GM19035 (cell line): ENCODE measurements at regions not wholly inside any gene's neighbourhood (a gene's known extent, or its start where the extent isn't known, plus 50 kb on each side); places are given as distances from the start of the nearest gene placed in this dataset.

ENCODE experiments used
- ATAC-seq: cut with Tn5 transposase; IDR thresholded peaks from one replicate; pipeline ENCODE4 v1.9.1; 2021; ENCODE audit not compliant: unreplicated experiment

DNA sequence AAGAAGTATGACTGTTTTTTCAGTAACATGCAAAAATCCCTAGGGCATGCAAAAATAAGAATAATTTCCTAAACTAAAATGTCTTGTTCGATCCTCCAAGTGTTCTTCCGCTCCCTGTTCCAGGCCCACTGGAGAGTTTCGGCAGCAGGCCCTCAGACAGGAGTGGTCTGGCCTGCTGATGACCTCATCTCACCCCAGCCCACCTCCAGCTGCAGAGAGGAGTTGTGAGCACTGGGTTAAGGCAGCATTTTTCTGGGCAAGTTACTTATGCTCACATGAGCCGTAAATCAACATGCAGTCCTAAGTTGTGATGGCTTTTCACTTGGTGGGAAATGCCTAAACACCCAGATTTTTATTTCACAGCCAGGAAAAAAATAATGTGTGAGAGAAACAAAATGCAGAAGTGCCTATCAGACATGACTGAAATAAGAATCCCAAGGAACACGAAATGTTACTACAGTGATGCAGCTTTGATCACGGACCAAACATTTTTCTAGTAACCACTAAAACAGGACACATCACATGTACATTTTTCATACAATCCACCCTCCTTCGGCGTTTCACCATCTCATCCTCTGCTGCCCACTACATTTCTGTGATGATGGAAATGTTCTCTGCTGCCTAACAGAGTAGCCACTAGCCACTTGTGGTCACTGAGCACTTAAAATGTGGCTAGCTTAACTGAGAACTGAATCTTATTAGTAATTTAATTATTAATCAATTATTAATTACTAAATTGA, 153.3 kb upstream of the TBL1X start:
- ATAC-seq = no peak

DNA sequence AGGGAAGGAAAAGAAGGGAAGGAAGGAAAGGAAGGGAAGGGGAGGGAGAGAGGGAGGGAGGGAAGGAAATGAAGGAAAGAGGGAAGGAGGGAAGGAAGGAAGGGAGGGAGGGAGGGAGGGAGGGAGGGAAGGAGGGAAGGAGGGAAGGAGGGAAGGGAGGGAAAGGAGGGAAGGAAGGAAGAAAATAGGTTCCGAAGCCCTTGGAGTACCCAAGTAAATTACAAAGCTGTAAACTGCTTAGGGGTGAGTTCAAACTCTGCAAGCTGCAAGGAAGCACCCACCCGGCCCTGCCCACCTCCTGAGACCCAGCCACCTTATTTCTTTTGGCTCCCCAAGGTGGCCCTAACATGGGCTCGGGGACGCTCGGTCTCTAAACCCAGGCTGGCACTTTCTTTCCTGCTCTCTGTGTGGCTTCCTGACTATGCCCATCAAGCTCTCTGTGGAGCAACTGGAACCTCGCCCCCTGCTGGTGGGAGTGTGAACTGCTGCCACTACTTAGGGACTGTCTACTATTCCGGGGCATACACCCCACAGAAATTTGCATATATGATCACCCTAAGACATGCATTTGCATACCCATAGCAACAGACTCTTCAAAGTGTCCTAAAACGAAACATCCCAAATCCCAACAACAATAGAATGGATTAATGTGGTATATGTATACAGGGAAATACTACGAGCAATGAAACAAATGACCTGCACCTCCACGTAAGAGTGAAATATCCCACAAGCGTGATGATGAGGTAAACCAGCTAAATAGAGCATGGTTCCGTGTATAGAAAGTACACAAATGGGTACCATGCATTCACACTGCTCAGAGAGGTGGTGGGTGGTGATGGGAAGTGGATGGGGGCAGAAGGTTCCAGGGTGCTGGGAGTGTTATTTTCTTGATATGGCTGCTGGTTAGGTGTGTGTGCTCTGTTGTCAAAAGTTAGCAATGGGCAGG, 151.7 kb upstream of the TBL1X start:
- peak; percentile 78 for ATAC-seq

- no peak for ATAC-seq
These were observed 149.8 kb upstream of the TBL1X start for GRCh38 chrX:9315086-9315485.

- ATAC-seq = no peak
These were observed 148.8 kb upstream of the TBL1X start for GRCh38 chrX:9316096-9316495.

GRCh38 chrX:9317176-9317575, 147.7 kb upstream of the TBL1X start:
- no peak for ATAC-seq

GRCh38 chrX:9318213-9318612, 146.6 kb upstream of the TBL1X start:
- ATAC-seq = no peak

- no peak for ATAC-seq
These were observed 146.1 kb upstream of the TBL1X start for GRCh38 chrX:9318766-9319165.

GRCh38 chrX:9320940-9321339, 143.9 kb upstream of the TBL1X start:
- ATAC-seq = no peak

DNA sequence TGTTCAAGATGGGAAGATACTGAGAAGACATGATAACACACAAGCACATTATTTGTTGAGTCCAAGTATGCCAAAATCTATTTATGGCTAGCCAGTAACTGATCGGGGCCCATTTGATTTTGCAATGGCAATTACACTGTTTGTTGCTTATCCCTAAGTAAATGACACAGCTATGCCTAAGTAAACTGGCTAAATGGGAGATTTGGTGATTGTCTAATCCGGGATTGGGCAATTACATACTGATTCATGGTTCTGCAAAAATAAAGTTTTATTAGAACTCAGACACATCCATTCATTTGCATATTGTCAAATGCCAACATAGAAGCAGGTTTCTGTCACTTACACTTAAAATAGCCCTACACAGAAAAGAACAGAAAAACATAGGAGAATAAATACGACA, 140.2 kb upstream of the TBL1X start:
- ATAC-seq = no peak

DNA sequence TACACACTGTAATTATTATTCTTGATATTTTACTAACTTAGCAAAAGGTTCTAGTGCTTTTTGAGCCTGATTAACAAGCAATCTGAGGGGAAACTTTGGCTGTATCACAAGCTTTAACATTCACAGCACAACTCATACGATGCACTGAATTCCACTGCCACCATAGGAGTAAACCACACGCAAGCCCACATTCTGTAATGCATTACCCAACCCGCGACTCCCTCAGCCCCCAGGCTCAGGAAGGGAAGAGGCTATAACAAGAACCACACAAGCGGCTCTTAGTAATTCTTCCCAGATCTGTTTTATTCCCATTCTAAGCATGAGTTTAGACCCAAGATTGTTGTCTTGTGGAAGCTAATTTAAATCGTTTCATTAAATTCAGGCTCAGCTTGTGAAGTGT, 138.5 kb upstream of the TBL1X start:
- ATAC-seq = no peak

- ATAC-seq = no peak
These were observed 137.6 kb upstream of the TBL1X start for GRCh38 chrX:9327086-9327746.

- no peak for ATAC-seq
These were observed 137.1 kb upstream of the TBL1X start for GRCh38 chrX:9327747-9328145.

DNA sequence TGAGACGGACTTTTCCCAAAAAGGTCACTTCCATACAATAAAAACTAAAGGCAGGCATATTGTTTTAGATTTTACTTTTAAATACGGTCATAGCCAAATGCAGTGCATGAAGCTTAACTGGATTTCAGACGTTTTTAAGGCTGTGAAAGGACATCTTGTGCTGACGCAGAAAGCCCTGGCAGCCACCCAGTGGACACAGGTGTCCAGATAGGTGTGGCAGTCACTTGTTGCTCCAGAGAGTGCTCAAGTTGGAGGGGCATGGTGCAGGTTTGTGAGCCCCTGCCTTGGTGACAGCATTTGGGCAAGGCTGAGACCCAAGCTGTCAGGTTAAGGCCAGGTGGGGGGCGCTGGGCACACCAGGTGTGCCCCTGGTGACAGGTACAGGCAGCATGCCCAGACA, 135.8 kb upstream of the TBL1X start:
- ATAC-seq = no peak

DNA sequence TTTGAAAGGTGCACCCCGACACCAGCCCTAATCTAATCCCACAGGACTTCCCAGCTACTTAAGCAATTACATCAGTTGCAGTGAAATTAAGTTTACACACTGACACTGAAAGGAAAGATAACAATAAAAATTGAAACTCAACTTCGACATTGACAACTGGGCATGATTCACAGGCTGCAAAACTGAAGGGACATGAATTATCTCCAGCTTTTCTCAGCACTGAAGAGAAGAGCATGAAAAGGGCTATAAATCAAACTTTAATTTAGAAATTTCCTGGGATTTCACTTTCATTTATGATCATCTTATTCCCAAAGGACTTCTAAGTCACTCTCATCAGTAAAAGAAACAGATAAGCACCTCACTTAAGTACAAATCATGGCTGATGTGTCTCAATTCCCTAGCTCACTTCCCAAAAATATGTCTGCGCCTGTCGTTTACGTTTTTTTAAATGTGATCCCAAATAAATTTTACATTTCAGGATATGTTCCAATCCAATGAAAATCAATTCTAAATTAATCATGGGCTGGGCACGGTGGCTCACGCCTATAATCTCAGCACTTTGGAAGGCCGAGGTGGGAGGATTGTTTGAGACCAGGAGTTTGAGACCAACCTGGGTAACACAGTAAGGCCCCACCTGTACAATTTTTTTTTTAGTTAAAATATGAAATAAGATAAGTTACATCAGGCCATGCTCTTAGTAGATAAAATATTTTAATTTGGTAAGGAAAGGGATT, 134.4 kb upstream of the TBL1X start:
- ATAC-seq = no peak

DNA sequence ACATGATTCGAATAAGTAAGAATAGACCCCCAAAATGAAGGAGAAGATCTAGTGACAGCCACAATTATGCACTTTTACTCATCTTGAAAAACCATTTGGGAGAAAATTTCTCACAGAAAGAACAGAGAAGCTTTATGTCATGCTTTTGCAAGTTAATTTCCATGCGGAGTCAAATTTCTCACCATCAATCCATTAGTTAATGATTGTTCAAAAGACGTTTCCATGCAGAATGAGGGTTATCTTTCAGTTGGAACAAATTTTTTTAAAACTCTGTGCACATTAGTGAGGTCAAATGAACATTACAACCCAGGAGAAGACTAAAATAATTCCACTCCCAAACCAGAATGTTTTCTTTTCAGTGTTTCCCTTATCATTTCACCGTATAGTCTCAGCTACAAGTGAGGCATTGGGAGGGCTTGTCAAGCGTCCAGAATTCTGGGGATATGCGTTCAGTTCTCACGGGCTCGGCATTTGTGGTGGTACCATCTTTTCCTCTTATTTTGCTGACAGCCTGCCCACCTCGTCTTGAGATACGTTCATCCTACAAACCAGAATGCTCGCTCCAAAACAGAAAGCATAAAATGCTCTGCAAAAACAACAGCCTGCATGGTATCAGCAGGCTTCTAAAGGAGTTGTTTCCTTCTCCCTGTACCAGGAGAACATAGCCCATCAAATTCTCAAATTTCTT, 130.8 kb upstream of the TBL1X start:
- ATAC-seq = no peak

DNA sequence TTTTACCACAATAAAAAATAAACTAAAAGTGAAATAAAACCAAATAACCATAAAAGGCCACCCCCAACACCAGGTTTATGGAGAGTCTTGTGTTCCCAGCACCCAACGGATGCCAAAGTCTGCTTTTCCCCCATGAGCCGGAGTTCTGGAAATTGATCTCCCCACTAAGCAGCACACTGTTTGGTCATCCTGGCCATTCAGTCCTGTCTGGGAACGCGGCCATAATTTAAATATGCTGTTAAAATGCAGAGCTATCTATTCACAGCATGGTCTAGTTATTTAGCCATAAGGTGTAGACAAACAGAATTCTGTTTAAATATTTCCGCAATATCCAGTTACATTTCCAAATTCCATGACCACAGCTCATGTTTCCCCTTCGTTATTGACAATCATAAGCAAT, 129.6 kb upstream of the TBL1X start:
- ATAC-seq = no peak

- ATAC-seq = no peak
These were observed 128.4 kb upstream of the TBL1X start for GRCh38 chrX:9336456-9336855.

DNA sequence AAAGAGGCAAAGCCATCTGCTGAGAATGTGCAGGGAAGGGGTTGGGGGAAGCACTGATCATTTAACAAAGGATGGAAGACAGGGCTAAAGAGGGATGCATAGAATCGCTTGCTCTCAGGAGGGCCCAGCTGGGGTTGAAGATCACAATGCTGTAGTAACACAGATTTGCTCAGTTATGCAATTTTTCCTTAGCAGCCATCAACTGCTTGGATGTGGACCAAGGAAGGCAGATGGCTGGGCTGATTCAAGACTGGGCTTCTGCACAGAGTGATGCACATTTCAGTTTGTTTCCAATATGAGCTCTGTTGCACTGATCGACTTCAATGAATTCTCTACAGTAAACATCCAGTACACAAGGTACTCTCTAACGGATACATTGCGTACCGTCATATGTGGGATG, 127.8 kb upstream of the TBL1X start:
- ATAC-seq = no peak

- no peak for ATAC-seq
These were observed 125.9 kb upstream of the TBL1X start for GRCh38 chrX:9338986-9339385.
